RPMI7951 (cell line): ENCODE measurements at regions not wholly inside any gene's neighbourhood (a gene's known extent, or its start where the extent isn't known, plus 50 kb on each side); places are given as distances from the start of the nearest gene placed in this dataset.

Experiments
- DNase-seq: peaks from one replicate; pipeline ENCODE4 v3.0.0-alpha.2; 2012; ENCODE audit warnings: low read depth

GRCh38 chr13:80399340-80400163 lies 58.6 kb upstream of the SPRY2 start:
- DNase-seq: peak; percentile 26
